Activated T-cell treated with anti-CD3 and anti-CD28 coated beads for 1 hour (primary cell): ENCODE measurements at regions not wholly inside any gene's neighbourhood (a gene's known extent, or its start where the extent isn't known, plus 50 kb on each side); places are given as distances from the start of the nearest gene placed in this dataset.

Experiments used
- DNase-seq: peaks from one replicate; pipeline ENCODE4 v3.0.0-alpha.2; 2020; ENCODE audit warnings: low read depth

- DNase-seq: no peak
Observed at GRCh38 chr2:120785228-120785966, 49.7 kb downstream of the GLI2 start.

- DNase-seq: no peak
Observed at GRCh38 chr2:120786038-120786960, 50.6 kb downstream of the GLI2 start.

GRCh38 chr2:120787111-120787821 lies 51.6 kb downstream of the GLI2 start:
- no peak for DNase-seq

GRCh38 chr2:120787822-120788700 lies 52.4 kb downstream of the GLI2 start:
- DNase-seq: no peak

- no peak for DNase-seq
Observed at GRCh38 chr2:120791243-120791961, 55.7 kb downstream of the GLI2 start.

GRCh38 chr2:120791962-120792297 lies 56.3 kb downstream of the GLI2 start:
- DNase-seq: no peak

- DNase-seq: no peak
Observed at GRCh38 chr2:120793682-120794403, 58.2 kb downstream of the GLI2 start.

- DNase-seq: no peak
Observed at GRCh38 chr2:120794716-120795115, 59.0 kb downstream of the GLI2 start.

- no peak for DNase-seq
Observed at GRCh38 chr2:120796094-120796493, 60.4 kb downstream of the GLI2 start.

- no peak for DNase-seq
Observed at GRCh38 chr2:120797421-120798221, 62.0 kb downstream of the GLI2 start.

- DNase-seq: no peak
Observed at GRCh38 chr2:120798567-120799247, 63.0 kb downstream of the GLI2 start.

- no peak for DNase-seq
Observed at GRCh38 chr2:120802158-120802557, 66.5 kb downstream of the GLI2 start.

- no peak for DNase-seq
Observed at GRCh38 chr2:120802867-120803484, 67.3 kb downstream of the GLI2 start.

- DNase-seq: no peak
Observed at GRCh38 chr2:120803764-120804335, 68.2 kb downstream of the GLI2 start.

GRCh38 chr2:120804459-120804858 lies 68.8 kb downstream of the GLI2 start:
- no peak for DNase-seq

GRCh38 chr2:120805011-120805410 lies 69.3 kb downstream of the GLI2 start:
- no peak for DNase-seq

GRCh38 chr2:120805602-120806001 lies 69.9 kb downstream of the GLI2 start:
- DNase-seq: no peak

GRCh38 chr2:120807751-120808150 lies 72.1 kb downstream of the GLI2 start:
- DNase-seq: no peak
